ENCODE measurements at regions not wholly inside any gene's neighbourhood (a gene's known extent, or its start where the extent isn't known, plus 50 kb on each side); places are given as distances from the start of the nearest gene placed in this dataset.

- peak; percentile 36 for DNase-seq (ENCODE audit: low spot score)
These were observed 53.4 kb upstream of the ANO4 start for GRCh38 chr12:100741084-100741711.

- DNase-seq (ENCODE audit: low spot score) = no peak
These were observed 51.5 kb upstream of the ANO4 start for GRCh38 chr12:100743060-100743459.

Data from AG08396 (cell line).